ENCODE measurements at regions not wholly inside any gene's neighbourhood (a gene's known extent, or its start where the extent isn't known, plus 50 kb on each side); places are given as distances from the start of the nearest gene placed in this dataset.

DNA sequence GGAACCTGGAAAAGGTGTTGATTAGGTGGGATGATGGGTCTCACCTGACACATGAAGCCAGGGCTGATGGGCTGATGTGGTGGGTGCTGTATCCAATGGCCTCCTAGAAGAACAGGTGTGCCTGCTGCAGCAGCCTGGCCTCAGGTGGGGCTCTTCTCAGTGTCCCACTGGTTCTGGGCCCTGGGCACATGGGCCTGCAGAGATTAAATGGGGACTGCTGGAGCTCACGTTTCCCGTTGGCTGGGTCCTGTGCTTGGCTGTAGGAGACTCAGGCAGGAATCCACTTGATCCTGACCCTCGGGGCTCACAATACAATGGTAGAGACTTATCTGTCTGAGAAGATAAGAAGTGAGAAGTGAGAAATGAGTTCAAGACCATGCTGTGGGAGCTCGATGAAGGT lies 170.9 kb downstream of the KCNS3 start:
- DNase-seq (ENCODE audit: low spot score), result no peak
- peaks cover 8% of the 10 kb centered on the region for H3K9me3 Mint-ChIP-seq (ENCODE audit: low read depth)
- peaks cover 4% of the 10 kb centered on the region for H3K4me1 Mint-ChIP-seq (ENCODE audit: low read depth)
- no peak overlapping the region for H3K4me3 Mint-ChIP-seq (ENCODE audit: unreplicated experiment)
- no peak overlapping the region for H3K27ac Mint-ChIP-seq (ENCODE audit: unreplicated experiment)
- H3K36me3 Mint-ChIP-seq (ENCODE audit: low read depth), result no peaks in the 10 kb centered on the region
- TF ChIP-seq, protein P1, sequence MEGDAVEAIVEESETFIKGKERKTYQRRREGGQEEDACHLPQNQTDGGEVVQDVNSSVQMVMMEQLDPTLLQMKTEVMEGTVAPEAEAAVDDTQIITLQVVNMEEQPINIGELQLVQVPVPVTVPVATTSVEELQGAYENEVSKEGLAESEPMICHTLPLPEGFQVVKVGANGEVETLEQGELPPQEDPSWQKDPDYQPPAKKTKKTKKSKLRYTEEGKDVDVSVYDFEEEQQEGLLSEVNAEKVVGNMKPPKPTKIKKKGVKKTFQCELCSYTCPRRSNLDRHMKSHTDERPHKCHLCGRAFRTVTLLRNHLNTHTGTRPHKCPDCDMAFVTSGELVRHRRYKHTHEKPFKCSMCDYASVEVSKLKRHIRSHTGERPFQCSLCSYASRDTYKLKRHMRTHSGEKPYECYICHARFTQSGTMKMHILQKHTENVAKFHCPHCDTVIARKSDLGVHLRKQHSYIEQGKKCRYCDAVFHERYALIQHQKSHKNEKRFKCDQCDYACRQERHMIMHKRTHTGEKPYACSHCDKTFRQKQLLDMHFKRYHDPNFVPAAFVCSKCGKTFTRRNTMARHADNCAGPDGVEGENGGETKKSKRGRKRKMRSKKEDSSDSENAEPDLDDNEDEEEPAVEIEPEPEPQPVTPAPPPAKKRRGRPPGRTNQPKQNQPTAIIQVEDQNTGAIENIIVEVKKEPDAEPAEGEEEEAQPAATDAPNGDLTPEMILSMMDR (IDR thresholded peaks at IDR 0.05), result no peak
- H3K27me3 Mint-ChIP-seq (ENCODE audit: low read depth), result no peaks in the 10 kb centered on the region

DNA sequence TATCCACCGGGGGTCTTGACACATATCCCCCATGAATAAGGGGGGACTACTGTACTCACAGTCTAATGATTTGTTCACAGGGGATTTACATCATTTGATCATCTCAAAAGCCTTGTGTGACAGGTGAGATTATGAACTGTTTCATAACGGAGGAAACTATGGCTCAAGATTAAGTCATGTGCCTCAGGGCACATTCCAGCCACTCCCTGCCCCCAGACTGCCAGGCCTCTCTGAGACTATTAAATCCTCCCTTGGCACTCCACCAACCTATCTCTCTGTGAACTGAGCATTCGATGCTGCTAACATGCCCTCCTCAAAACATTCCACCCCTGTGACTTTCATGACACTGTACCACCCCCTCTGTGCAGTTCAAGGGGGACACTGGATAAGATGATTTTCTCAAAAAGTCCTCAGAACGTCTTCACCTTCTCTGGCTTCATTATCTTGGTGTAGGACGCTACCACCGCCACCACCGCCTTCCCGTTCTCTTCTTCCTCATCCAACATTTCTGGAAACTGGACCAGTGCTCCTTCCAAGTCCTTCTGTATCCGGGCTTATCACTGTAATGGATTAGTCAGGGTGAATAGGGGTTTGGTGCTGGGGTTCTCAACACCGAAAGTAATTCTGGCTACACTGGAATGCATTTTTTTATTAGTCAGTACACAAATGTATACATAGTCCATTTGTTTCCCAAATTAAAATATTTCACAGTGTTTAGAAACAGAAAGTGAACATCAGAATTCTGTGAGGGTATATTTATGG lies 169.6 kb downstream of the KCNS3 start:
- Mint-ChIP-seq H3K27me3 (ENCODE audit: low read depth) (no peaks in the 10 kb centered on the region), H3K9me3 (ENCODE audit: low read depth) (peaks cover 8% of the 10 kb centered on the region), H3K27ac (ENCODE audit: unreplicated experiment) (no peak overlapping the region), H3K4me1 (ENCODE audit: low read depth) (peaks cover 4% of the 10 kb centered on the region), H3K4me3 (ENCODE audit: unreplicated experiment) (no peak overlapping the region), H3K36me3 (ENCODE audit: low read depth) (no peaks in the 10 kb centered on the region)
- no peak for DNase-seq (ENCODE audit: low spot score)
- TF ChIP-seq, protein P1 (IDR thresholded peaks at IDR 0.05), result no peak

DNA sequence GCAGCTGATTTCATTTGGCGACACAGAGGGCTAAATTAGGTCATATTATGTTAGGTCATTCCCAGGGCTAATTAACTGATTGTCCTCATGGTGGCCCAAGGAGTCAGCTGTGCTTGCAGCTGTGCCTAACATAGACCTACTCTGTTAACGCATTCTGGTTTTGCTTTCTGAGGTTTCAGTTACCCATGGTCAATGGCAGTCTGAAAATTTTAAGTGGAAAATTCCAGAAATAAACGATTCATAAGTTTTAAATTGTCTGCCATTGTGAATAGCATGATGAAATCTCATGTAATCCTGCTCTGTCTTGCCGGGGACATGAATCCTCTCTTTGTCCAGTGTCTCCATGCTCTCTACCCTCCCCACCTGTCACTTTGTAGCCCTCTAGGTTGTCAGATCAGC lies 168.7 kb downstream of the KCNS3 start:
- TF ChIP-seq, protein P1 (IDR thresholded peaks at IDR 0.05), result no peak

DNA sequence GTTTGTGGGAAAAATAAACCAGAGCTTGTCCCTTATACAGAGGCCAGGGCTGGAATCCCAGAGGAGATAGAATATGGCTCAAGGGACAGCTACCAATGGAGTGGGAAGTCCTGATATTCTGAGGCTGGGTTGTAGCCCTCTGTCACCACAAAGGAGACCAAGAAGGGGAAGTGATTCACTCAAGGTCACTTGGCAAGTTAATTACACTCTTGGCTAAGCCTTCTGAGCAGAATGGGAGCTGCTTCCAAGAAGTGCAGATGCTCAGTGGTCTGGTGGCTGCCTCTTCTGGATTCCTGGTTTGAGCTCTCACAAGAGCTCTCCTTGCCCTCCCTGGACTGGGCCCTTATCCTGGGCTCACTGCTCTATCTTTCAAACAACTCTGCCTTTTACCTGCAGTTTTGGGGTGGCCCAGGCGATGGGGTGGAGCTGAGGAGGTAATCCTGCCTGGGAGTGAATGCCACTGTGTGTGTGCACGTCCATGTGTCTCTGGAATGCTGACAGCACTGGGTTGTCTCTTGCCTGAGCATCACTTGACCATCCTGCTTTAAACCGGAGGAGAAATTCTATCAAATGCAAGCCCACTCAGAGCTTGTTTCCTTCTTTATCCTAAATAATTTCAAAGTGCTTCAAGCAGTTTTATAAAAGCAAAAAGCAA lies 168.2 kb downstream of the KCNS3 start:
- H3K36me3 Mint-ChIP-seq (ENCODE audit: low read depth), result no peaks in the 10 kb centered on the region
- DNase-seq (ENCODE audit: low spot score), result no peak
- peaks cover 4% of the 10 kb centered on the region for H3K4me1 Mint-ChIP-seq (ENCODE audit: low read depth)
- H3K27ac Mint-ChIP-seq (ENCODE audit: unreplicated experiment), result no peak overlapping the region
- no peak overlapping the region for H3K4me3 Mint-ChIP-seq (ENCODE audit: unreplicated experiment)
- peaks cover 9% of the 10 kb centered on the region for H3K9me3 Mint-ChIP-seq (ENCODE audit: low read depth)
- no peaks in the 10 kb centered on the region for H3K27me3 Mint-ChIP-seq (ENCODE audit: low read depth)
- TF ChIP-seq, protein P1 (IDR thresholded peaks at IDR 0.05), result no peak

More for the DNA sequence above, 168.7 kb downstream of the KCNS3 start:
- no peak overlapping the region for H3K27ac Mint-ChIP-seq (ENCODE audit: unreplicated experiment)
- peaks cover 5% of the 10 kb centered on the region for H3K9me3 Mint-ChIP-seq (ENCODE audit: low read depth)
- no peaks in the 10 kb centered on the region for H3K27me3 Mint-ChIP-seq (ENCODE audit: low read depth)
- H3K4me3 Mint-ChIP-seq (ENCODE audit: unreplicated experiment), result no peak overlapping the region
- H3K36me3 Mint-ChIP-seq (ENCODE audit: low read depth), result no peaks in the 10 kb centered on the region
- peaks cover 4% of the 10 kb centered on the region for H3K4me1 Mint-ChIP-seq (ENCODE audit: low read depth)
- no peak for DNase-seq (ENCODE audit: low spot score)

DNA sequence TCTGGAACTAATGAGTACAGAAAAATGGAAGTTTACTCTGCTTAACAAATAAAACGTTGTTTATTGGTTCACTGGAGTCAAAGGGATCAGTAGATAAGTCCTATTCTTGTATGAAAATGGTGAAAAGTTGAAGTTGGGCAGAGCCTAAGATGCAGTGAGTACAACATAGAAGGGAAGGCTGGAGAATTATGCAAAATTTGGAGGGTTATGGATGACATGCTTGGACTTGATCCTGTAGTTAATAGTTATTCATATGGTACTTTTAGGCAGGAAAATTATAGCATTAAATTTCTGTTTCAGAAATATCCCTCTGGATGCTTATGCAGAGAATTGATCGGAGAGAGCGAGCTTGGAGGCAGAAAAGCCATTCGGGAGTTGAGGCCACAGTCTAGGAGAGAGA lies 167.6 kb downstream of the KCNS3 start:
- Mint-ChIP-seq H3K9me3 (ENCODE audit: low read depth) (peaks cover 11% of the 10 kb centered on the region), H3K4me1 (ENCODE audit: low read depth) (peaks cover 4% of the 10 kb centered on the region), H3K36me3 (ENCODE audit: low read depth) (no peaks in the 10 kb centered on the region), H3K27ac (ENCODE audit: unreplicated experiment) (no peak overlapping the region), H3K4me3 (ENCODE audit: unreplicated experiment) (no peak overlapping the region), H3K27me3 (ENCODE audit: low read depth) (no peaks in the 10 kb centered on the region)
- TF ChIP-seq, protein P1 (IDR thresholded peaks at IDR 0.05), result no peak
- DNase-seq (ENCODE audit: low spot score), result no peak

Measured in chondrocyte (in vitro differentiated cells).